HepG2 (cell line): ENCODE measurements at regions not wholly inside any gene's neighbourhood (a gene's known extent, or its start where the extent isn't known, plus 50 kb on each side); places are given as distances from the start of the nearest gene placed in this dataset.

Experiments
- DDIT3 ChIP-seq: sonication (generic); formaldehyde crosslinking; IDR thresholded peaks from 2 replicates; pipeline ENCODE4 v1.4.0; 2020; ENCODE audit warnings: mild to moderate bottlenecking, missing genetic modification reagents
- HIC2 ChIP-seq: sonication (generic); formaldehyde crosslinking; IDR thresholded peaks from 2 replicates; pipeline ENCODE4 v1.9.0; 2022; ENCODE audit warnings: low read depth, missing genetic modification reagents
- MED1 ChIP-seq: sonication (generic); formaldehyde crosslinking; IDR thresholded peaks from 2 replicates; pipeline ENCODE4 v1.4.0; 2020; ENCODE audit warnings: missing genetic modification reagents
- NBN ChIP-seq: fragments of 450-650 bp; conservative IDR thresholded peaks from 2 replicates; pipeline ENCODE4 v1.6.1; 2017
- NFYB ChIP-seq: sonication (generic); formaldehyde crosslinking; IDR thresholded peaks from 2 replicates; pipeline ENCODE4 v1.4.0; 2020; ENCODE audit warnings: missing genetic modification reagents
- PLRG1 ChIP-seq: fragments of 450-650 bp; conservative IDR thresholded peaks from 2 replicates; pipeline ENCODE4 v1.6.1; 2016
- SIN3B ChIP-seq: fragments of 150-350 bp; IDR thresholded peaks from 2 replicates; pipeline ENCODE4 v1.6.1; 2014; ENCODE audit warnings: low read length
- TBL1XR1 ChIP-seq: fragments of 150-350 bp; IDR thresholded peaks from 2 replicates; pipeline ENCODE4 v1.6.1; 2014; ENCODE audit warnings: borderline replicate concordance, low read length; ENCODE audit not compliant: partially characterized antibody
- THRA ChIP-seq: sonication (generic); formaldehyde crosslinking; IDR thresholded peaks from 2 replicates; pipeline ENCODE4 v1.4.0; 2020; ENCODE audit warnings: missing genetic modification reagents, borderline replicate concordance
- ZBTB4 ChIP-seq: sonication (generic); formaldehyde crosslinking; IDR thresholded peaks from 2 replicates; pipeline ENCODE4 v1.4.0; 2020; ENCODE audit warnings: missing genetic modification reagents, mild to moderate bottlenecking, borderline replicate concordance
- ZNF318 ChIP-seq: sonication (generic); formaldehyde crosslinking; IDR thresholded peaks from 2 replicates; pipeline ENCODE4 v1.4.0; 2020; ENCODE audit warnings: mild to moderate bottlenecking, missing genetic modification reagents

GRCh38 chr4:104128850-104129213 is 365.9 kb downstream of the CXXC4 start (continued):
- TF ChIP-seq THRA (CRISPR knock-in tag): no peak
- peak; percentile 45; the same call in 1 of the 2 replicates for TF ChIP-seq MED1
- TF ChIP-seq TBL1XR1: no peak
- TF ChIP-seq PLRG1: no peak
- TF ChIP-seq ZNF318 (CRISPR knock-in tag): no peak
- TF ChIP-seq HIC2 (CRISPR knock-in tag): no peak
- no peak for TF ChIP-seq DDIT3 (CRISPR knock-in tag)
- no peak for TF ChIP-seq NFYB
- TF ChIP-seq ZBTB4: no peak
- no peak for TF ChIP-seq NBN
- no peak for TF ChIP-seq SIN3B
